SK-N-SH (cell line): ENCODE measurements at regions not wholly inside any gene's neighbourhood (a gene's known extent, or its start where the extent isn't known, plus 50 kb on each side); places are given as distances from the start of the nearest gene placed in this dataset.

Experiments
- EZH2phosphoT487 ChIP-seq: fragments of 200-600 bp; sonication (generic); IDR thresholded peaks from 2 replicates; pipeline ENCODE4 v1.6.1; 2017; ENCODE audit warnings: low read depth, mixed run types, mild to moderate bottlenecking, antibody characterized with exemption, moderate library complexity, borderline replicate concordance
- FOXJ3 ChIP-seq: sonication (generic); formaldehyde crosslinking; IDR thresholded peaks from 2 replicates; pipeline ENCODE4 v1.5.1; 2020; ENCODE audit warnings: mild to moderate bottlenecking, missing genetic modification reagents
- GATA2 ChIP-seq: sonication (generic); formaldehyde crosslinking; IDR thresholded peaks from 2 replicates; pipeline ENCODE4 v1.5.0; 2020; ENCODE audit warnings: mild to moderate bottlenecking, missing genetic modification reagents
- JUND ChIP-seq: IDR thresholded peaks from 2 replicates; pipeline ENCODE4 v1.4.0; 2012
- NRF1 ChIP-seq: IDR thresholded peaks from 2 replicates; pipeline ENCODE4 v1.6.1; 2012; ENCODE audit warnings: low read depth, mild to moderate bottlenecking, low read length
- PBX3 ChIP-seq: IDR thresholded peaks from 2 replicates; pipeline ENCODE4; 2012
- POLR2AphosphoS5 ChIP-seq: IDR thresholded peaks from 2 replicates; pipeline ENCODE4 v1.6.1; 2012; ENCODE audit warnings: low read depth, low read length
- RCOR1 ChIP-seq: fragments of 150-350 bp; IDR thresholded peaks from 2 replicates; pipeline ENCODE4 v1.6.1; 2017; ENCODE audit warnings: antibody characterized with exemption, low read length
- TCF12 ChIP-seq: IDR thresholded peaks from 2 replicates; pipeline ENCODE4 v1.4.0; 2012
- YY1 ChIP-seq: IDR thresholded peaks from 2 replicates; pipeline ENCODE4 v1.4.0; 2012; ENCODE audit warnings: low read depth, mild to moderate bottlenecking
- TF ChIP-seq, protein P1 (sequence below): fragments of 200-600 bp; sonication (generic); IDR thresholded peaks from 2 replicates; pipeline ENCODE4 v1.6.1; 2017; ENCODE audit warnings: antibody characterized with exemption, mild to moderate bottlenecking, moderate library complexity
- TF ChIP-seq, protein P2 (sequence below): IDR thresholded peaks from 2 replicates; pipeline ENCODE4 v1.4.0; 2012; ENCODE audit warnings: low read depth

DNA sequence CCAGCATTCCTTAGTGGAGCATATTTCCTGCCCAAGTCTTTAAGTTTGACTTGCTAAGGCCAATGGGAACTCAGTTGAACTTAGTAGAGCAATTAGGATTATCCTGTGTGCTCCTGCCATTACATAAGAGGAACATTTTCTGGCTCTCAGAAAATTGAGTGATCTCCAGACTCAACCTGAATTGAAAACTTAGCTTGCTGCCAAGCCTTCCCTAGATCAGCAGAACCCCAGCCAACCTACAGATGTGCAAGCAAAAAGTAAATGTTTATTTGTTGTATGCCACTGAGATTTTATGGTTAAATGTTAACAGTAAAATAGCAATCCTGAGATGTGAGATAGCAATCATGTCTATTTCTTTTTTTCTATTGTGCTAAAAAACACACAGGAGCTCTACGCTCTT lies 350.9 kb downstream of the OLFM4 start:
- TF ChIP-seq RCOR1 (no peak), PBX3 (no peak), JUND (no peak), POLR2AphosphoS5 (no peak), GATA2 (CRISPR knock-in tag) (no peak), NRF1 (no peak), EZH2phosphoT487 (no peak), YY1 (no peak), TCF12 (no peak), FOXJ3 (CRISPR knock-in tag) (no peak)
- TF ChIP-seq, protein P1, sequence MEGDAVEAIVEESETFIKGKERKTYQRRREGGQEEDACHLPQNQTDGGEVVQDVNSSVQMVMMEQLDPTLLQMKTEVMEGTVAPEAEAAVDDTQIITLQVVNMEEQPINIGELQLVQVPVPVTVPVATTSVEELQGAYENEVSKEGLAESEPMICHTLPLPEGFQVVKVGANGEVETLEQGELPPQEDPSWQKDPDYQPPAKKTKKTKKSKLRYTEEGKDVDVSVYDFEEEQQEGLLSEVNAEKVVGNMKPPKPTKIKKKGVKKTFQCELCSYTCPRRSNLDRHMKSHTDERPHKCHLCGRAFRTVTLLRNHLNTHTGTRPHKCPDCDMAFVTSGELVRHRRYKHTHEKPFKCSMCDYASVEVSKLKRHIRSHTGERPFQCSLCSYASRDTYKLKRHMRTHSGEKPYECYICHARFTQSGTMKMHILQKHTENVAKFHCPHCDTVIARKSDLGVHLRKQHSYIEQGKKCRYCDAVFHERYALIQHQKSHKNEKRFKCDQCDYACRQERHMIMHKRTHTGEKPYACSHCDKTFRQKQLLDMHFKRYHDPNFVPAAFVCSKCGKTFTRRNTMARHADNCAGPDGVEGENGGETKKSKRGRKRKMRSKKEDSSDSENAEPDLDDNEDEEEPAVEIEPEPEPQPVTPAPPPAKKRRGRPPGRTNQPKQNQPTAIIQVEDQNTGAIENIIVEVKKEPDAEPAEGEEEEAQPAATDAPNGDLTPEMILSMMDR = no peak
- TF ChIP-seq, protein P2, sequence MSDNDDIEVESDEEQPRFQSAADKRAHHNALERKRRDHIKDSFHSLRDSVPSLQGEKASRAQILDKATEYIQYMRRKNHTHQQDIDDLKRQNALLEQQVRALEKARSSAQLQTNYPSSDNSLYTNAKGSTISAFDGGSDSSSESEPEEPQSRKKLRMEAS = no peak
